HG03439 (cell line): ENCODE measurements at regions not wholly inside any gene's neighbourhood (a gene's known extent, or its start where the extent isn't known, plus 50 kb on each side); places are given as distances from the start of the nearest gene placed in this dataset.

Source experiments
- ATAC-seq: cut with Tn5 transposase; IDR thresholded peaks from one replicate; pipeline ENCODE4 v1.9.1; 2021; ENCODE audit warnings: mild to moderate bottlenecking, moderate library complexity; ENCODE audit not compliant: unreplicated experiment

DNA sequence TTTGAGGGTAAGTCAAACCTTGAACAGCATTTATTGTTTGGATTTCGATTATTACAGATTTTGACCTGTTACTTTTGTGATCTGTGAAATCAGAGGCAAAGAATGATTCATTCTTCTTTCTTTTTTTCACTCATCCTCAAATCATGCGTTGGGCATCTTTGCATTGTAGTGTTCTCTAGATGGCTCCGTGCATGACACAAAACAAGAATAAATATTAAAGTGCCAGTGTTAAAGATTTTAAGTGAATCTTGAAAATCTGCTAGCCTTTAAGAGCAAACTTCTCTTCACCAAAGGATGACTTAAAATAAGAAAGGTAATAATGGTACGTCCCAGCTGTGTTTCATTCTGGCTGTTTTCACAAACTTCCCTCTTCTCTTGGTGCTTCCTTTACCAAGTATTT is 361.9 kb upstream of the SMARCA2 start:
- no peak for ATAC-seq

- no peak for ATAC-seq
Observed at GRCh38 chr9:1658661-1659362, 356.3 kb upstream of the SMARCA2 start.

GRCh38 chr9:1659363-1659690 is 355.8 kb upstream of the SMARCA2 start:
- ATAC-seq, result no peak

DNA sequence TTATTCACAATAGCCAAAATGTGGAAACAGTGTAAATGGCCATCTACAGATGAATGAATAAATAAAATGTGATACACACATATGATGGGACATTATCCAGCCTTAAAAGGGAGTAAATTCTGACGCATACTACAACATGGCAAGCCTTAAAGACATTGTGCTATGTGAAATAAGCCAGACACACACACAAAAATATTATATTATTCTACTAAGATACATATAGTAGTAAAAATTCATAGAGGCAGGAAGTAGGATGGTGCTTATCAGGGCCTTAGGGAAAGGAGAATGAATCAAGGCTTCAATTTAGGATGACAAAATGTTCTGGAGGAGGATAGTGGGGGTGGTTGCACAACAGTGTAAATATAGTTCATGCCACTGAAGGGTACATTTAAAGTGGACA is 346.7 kb upstream of the SMARCA2 start:
- ATAC-seq, result no peak

DNA sequence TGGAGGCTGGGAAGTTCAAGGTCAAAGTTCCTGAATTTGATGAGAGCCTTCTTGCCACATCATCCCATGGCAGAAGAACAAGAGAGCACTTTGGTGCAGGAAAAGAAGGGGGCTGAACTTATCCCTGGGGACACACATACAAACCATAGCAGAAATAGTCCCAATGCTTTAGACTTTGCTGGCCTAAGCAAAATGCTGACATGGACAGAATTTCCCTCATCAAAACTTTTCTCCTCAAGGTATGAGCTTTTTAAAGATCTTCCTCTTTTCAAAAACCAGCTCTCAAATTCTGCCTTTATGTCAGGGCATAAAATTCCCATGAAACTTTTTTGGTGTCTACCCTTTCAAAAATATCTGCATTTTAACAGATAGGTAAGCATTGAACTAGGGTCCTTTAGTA is 341.8 kb upstream of the SMARCA2 start:
- ATAC-seq, result no peak

GRCh38 chr9:1676771-1677170 is 338.4 kb upstream of the SMARCA2 start:
- no peak for ATAC-seq

DNA sequence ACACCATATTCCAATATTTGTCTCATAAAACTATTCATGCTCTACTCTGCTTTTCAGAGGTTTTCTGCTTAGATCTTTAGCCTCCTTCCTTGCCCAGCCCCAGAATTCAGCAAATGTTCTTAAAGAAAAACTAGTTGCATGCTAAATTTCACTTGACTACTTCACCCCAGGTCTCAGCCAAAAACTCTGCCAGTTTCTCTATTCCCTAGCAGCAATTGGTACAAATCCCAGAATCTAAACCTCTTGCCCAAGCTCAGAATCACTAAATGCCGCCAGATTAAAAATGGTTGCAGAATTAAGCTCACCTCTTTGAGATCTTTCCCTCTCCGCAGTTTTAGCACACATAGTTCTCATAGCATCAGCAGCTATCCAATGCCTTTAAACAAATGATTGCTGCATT is 331.2 kb upstream of the SMARCA2 start:
- ATAC-seq, result no peak

- ATAC-seq, result no peak
Observed at GRCh38 chr9:1698991-1699390, 316.2 kb upstream of the SMARCA2 start.

DNA sequence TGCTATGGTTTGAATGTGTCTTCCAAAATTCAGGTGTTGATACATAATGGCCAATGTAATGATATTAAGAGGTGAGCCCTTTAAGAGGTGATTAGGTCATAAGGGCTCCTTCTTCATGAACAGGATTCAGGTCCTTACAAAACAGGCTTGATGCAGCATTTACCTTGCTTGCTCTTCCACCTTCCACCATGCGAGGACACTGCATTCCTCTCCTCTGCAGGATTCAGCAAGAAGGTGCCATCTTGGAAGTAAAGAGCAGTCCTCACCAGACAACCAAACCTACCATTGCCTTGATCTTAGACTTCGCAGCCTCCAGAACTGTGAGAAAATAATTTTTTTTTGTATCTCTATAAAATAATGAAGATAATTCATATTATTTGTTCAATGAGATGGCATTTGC is 314.0 kb upstream of the SMARCA2 start:
- ATAC-seq, result no peak

GRCh38 chr9:1702701-1703100 is 312.4 kb upstream of the SMARCA2 start:
- no peak for ATAC-seq

DNA sequence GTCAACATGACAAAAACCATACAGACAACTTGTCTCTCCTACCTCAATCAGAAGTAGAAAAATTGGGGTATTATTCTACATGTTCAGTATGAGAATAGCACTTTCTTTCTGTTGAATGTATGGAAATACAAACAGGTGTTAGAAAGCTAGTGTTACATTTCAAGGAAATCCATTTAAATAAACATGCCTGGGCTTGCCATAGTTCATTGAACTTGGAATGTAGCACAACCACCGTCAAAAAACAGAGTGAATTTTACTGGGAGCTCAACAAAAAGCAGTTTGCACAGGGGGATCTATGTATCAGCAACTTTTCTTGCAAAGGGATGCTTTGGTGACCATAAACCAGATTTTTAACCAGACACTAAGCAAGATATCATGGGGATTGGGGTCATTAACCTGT is 307.9 kb upstream of the SMARCA2 start:
- no peak for ATAC-seq

- ATAC-seq, result no peak
Observed at GRCh38 chr9:1708219-1708618, 306.9 kb upstream of the SMARCA2 start.

- ATAC-seq, result no peak
Observed at GRCh38 chr9:1709347-1709746, 305.8 kb upstream of the SMARCA2 start.

- no peak for ATAC-seq
Observed at GRCh38 chr9:1712861-1713450, 302.2 kb upstream of the SMARCA2 start.

GRCh38 chr9:1713841-1714240 is 301.3 kb upstream of the SMARCA2 start:
- no peak for ATAC-seq

DNA sequence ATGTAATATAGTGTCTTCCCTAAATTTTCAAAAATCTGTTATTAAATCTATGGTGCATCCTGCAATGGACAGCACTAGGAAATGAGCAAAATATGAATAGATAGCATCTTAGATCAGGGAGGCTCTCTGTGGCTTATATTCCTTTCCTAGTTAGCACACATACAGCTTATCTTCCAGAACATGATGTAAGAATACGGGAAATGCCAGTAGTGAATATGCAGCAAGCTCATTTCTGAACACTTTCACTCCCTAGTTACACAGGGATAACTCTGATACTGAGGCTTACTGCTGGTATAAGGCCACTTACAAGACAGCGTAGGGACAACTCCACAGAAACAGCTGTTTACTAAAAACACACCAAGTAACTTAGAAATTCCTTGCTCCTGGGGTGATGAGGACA is 297.3 kb upstream of the SMARCA2 start:
- no peak for ATAC-seq

- ATAC-seq, result no peak
Observed at GRCh38 chr9:1718836-1719235, 296.3 kb upstream of the SMARCA2 start.

DNA sequence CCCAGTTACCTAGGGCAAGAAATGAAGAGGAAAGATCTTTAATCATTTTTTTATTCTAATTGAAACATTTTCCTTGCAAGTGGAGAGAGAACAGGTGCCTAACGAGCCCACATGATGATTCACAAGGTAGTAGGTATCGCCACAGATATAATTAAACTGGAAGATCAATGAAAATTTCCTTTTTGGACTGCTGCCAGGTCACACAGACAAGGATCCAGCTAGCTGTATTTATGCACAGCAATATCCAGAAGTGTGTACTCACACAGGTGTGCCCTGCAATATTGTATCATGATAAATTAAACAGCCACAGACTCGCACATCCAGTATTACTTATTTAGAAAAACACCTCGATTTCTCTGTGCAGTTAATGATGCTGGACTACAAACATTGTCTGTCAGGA is 294.0 kb upstream of the SMARCA2 start:
- ATAC-seq, result no peak

DNA sequence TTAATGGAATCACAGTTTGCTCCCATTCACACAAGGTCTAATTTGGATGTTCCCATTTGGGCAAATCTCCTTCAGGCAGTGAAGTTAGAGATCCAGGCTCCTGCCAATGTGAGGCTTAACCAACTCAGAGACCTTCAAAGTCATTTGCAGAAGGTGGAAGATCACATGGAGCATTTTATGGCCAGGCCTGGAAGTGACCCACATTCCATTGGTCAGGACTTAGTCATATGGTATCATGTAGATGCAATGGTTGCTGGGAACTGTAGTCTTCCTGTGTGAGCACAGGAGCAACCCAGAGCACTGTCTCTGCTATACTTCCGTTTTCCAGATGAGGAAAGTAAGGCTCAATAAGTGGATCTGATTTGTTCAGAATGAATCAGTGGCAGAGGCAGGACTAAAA is 292.7 kb upstream of the SMARCA2 start:
- no peak for ATAC-seq

- ATAC-seq, result no peak
Observed at GRCh38 chr9:1723522-1724015, 291.6 kb upstream of the SMARCA2 start.

- ATAC-seq, result no peak
Observed at GRCh38 chr9:1726993-1727759, 288.0 kb upstream of the SMARCA2 start.

DNA sequence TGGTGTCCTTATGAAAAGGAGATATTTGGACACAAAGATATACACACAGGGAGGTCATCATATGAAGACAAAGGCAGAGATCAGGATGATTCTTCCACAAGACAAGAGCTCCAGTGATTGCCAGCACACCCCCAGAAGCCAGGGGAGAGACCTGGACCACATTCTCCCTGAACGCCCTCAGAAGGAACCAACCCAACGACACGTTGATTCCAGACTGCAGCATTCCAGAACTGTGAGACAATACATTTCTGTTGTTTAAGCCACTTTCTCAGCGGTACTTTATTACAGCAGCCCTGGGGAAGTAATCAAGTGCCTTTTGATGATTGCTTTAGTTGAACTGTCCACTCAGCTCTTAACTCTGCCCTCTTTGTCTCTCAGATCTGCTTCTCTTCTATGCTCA is 285.5 kb upstream of the SMARCA2 start:
- no peak for ATAC-seq
